ENCODE measurements at regions not wholly inside any gene's neighbourhood (a gene's known extent, or its start where the extent isn't known, plus 50 kb on each side); places are given as distances from the start of the nearest gene placed in this dataset.

DNA sequence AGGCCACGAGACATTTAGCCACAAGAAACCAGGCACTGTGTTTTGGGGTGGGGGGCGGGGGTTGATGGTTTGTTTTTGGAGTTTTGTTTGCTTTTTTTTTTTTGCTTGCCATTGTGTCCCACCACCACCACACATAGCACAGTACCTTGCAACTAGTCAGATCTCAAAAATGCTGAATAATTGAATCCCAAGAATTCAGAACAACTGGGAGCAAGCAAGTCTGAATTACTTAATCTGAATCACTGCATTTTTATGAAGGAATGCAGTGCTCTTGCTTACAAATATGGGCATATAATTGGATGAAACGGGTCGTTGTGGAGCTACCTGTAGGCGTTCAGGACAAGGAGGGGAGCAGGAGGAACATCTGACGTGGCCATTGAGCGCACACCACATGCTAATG is 151.5 kb upstream of the CDYL start:
- TF ChIP-seq EZH2phosphoT487 (IDR thresholded peaks at IDR 0.05; ENCODE audit: insufficient read depth, low read depth) (no peak), EZH2 (IDR thresholded peaks at IDR 0.05; ENCODE audit: insufficient read depth, poor library complexity, severe bottlenecking) (no peak)

Measured in GM23248 (cell line).